H1 (cell line): ENCODE measurements at regions not wholly inside any gene's neighbourhood (a gene's known extent, or its start where the extent isn't known, plus 50 kb on each side); places are given as distances from the start of the nearest gene placed in this dataset.

Experiments used
- BCL11A ChIP-seq, 2 experiments: IDR thresholded peaks; one replicate each; pipeline ENCODE4 v1.6.1; 2011; ENCODE audit warnings: low read depth in 2 of 2, low read length in 2 of 2, mild to moderate bottlenecking in 2 of 2
- CBX8 ChIP-seq: fragments of 300-800, 300-1000 bp; sonication (generic); IDR thresholded peaks from 2 replicates; pipeline ENCODE4 v1.7.1; 2016; ENCODE audit warnings: low read depth, low read length, borderline replicate concordance
- CREB1 ChIP-seq: IDR thresholded peaks from 2 replicates; pipeline ENCODE4 v1.6.1; 2012; ENCODE audit warnings: inconsistent platforms
- EGR1 ChIP-seq: IDR thresholded peaks from 2 replicates; pipeline ENCODE4 v1.6.1; 2011; ENCODE audit warnings: low read depth, low read length, borderline replicate concordance
- JUN ChIP-seq: IDR thresholded peaks from 2 replicates; pipeline ENCODE4 v1.6.1; 2011; ENCODE audit warnings: low read depth, mild to moderate bottlenecking, improper control_type of control experiment, low read length
- KDM5A ChIP-seq: fragments of 200-600 bp; IDR thresholded peaks from 2 replicates; pipeline ENCODE4 v1.7.1; 2012; ENCODE audit warnings: mild to moderate bottlenecking, low read length, inconsistent platforms, mixed read lengths
- MAFK ChIP-seq: IDR thresholded peaks from 2 replicates; pipeline ENCODE4 v1.6.1; 2012; ENCODE audit warnings: low read depth, mild to moderate bottlenecking, improper control_type of control experiment, low read length
- PHF8 ChIP-seq: fragments of 200-600 bp; sonication (generic); conservative IDR thresholded peaks from 2 replicates; pipeline ENCODE4 v1.7.1; 2012; ENCODE audit warnings: low read depth, mild to moderate bottlenecking, inconsistent platforms, low read length, moderate library complexity
- SAP30 ChIP-seq: fragments of 300-600 bp; sonication (generic); IDR thresholded peaks from 2 replicates; pipeline ENCODE4 v1.7.1; 2012; ENCODE audit warnings: low read length, moderate library complexity, mild to moderate bottlenecking, inconsistent platforms; ENCODE audit not compliant: insufficient read depth, insufficient replicate concordance
- SIRT6 ChIP-seq: IDR thresholded peaks from one replicate; pipeline ENCODE4 v1.7.1; 2012; ENCODE audit warnings: low read length, inconsistent platforms
- SP1 ChIP-seq: IDR thresholded peaks from 2 replicates; pipeline ENCODE4 v1.6.1; 2011; ENCODE audit warnings: low read depth, low read length
- TAF7 ChIP-seq: optimal IDR thresholded peaks from 2 replicates; pipeline ENCODE3; 2011; ENCODE audit warnings: low read depth, mild to moderate bottlenecking, inconsistent platforms, low read length, moderate library complexity, borderline replicate concordance
- TBP ChIP-seq: IDR thresholded peaks from 2 replicates; pipeline ENCODE4 v1.6.1; 2011; ENCODE audit warnings: low read depth, low read length, improper control_type of control experiment
- TF ChIP-seq, protein P1 (sequence below): IDR thresholded peaks from 2 replicates; pipeline ENCODE4 v1.6.1; 2012; ENCODE audit warnings: inconsistent platforms
- TF ChIP-seq, protein P2 (sequence below): IDR thresholded peaks from 2 replicates; pipeline ENCODE4 v1.6.1; 2011; ENCODE audit warnings: low read length, improper control_type of control experiment
- TF ChIP-seq, protein P3 (sequence below), 3 experiments: IDR thresholded peaks; 1 replicate in 2 of 3; 2 replicates in 1 of 3; pipeline versions ENCODE4 v1.5.1 to v1.6.1; 2011; ENCODE audit warnings: low read length in 3 of 3, mild to moderate bottlenecking in 3 of 3, inconsistent platforms in 2 of 3, low read depth in 1 of 3, moderate library complexity in 1 of 3; ENCODE audit not compliant: insufficient read depth in 1 of 3; ENCODE audit errors: control extremely low read depth in 1 of 3

DNA sequence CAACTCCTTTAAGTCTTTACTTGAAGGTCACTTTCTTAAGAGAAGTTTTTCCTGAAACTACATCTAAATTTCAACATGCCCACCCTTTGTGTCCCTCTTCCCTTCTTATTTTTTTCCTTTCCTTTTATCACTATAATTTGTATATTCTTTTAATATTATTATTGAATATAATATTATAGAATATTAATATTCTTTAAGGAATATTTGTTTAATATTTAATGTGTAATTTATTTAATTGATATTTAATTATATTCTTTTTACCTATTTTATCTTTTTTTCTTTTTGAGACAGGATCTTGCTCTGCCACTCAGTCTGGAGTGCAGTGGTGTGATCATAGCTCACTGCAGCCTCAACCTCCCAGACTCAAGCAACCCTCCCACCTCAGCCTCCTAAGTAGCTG lies 114.8 kb downstream of the KDR start (continued):
- TF ChIP-seq, protein P1, sequence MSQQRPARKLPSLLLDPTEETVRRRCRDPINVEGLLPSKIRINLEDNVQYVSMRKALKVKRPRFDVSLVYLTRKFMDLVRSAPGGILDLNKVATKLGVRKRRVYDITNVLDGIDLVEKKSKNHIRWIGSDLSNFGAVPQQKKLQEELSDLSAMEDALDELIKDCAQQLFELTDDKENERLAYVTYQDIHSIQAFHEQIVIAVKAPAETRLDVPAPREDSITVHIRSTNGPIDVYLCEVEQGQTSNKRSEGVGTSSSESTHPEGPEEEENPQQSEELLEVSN, result no peak
- TF ChIP-seq TBP, result no peak
- TF ChIP-seq SIRT6, result no peak
- TF ChIP-seq MAFK, result no peak
- TF ChIP-seq TAF7, result no peak
- TF ChIP-seq, protein P2, sequence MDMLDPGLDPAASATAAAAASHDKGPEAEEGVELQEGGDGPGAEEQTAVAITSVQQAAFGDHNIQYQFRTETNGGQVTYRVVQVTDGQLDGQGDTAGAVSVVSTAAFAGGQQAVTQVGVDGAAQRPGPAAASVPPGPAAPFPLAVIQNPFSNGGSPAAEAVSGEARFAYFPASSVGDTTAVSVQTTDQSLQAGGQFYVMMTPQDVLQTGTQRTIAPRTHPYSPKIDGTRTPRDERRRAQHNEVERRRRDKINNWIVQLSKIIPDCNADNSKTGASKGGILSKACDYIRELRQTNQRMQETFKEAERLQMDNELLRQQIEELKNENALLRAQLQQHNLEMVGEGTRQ, result no peak
- TF ChIP-seq, protein P3, sequence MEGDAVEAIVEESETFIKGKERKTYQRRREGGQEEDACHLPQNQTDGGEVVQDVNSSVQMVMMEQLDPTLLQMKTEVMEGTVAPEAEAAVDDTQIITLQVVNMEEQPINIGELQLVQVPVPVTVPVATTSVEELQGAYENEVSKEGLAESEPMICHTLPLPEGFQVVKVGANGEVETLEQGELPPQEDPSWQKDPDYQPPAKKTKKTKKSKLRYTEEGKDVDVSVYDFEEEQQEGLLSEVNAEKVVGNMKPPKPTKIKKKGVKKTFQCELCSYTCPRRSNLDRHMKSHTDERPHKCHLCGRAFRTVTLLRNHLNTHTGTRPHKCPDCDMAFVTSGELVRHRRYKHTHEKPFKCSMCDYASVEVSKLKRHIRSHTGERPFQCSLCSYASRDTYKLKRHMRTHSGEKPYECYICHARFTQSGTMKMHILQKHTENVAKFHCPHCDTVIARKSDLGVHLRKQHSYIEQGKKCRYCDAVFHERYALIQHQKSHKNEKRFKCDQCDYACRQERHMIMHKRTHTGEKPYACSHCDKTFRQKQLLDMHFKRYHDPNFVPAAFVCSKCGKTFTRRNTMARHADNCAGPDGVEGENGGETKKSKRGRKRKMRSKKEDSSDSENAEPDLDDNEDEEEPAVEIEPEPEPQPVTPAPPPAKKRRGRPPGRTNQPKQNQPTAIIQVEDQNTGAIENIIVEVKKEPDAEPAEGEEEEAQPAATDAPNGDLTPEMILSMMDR (IDR thresholded peaks at IDR 0.05; ENCODE audit: control extremely low read depth in 1 of 3, insufficient read depth in 1 of 3, low read depth in 1 of 3, low read length in 3 of 3), result no peak
- no peak for TF ChIP-seq SP1
- TF ChIP-seq SAP30, result no peak
- TF ChIP-seq EGR1, result no peak
- no peak for TF ChIP-seq BCL11A (IDR thresholded peaks at IDR 0.05; ENCODE audit: low read depth in 2 of 2, low read length in 2 of 2)
- no peak for TF ChIP-seq CREB1
- TF ChIP-seq JUN, result no peak
- TF ChIP-seq CBX8, result no peak
- TF ChIP-seq PHF8, result no peak
- TF ChIP-seq KDM5A, result no peak
- TF ChIP-seq, all 59 proteins: peak for 0
